ENCODE measurements at regions not wholly inside any gene's neighbourhood (a gene's known extent, or its start where the extent isn't known, plus 50 kb on each side); places are given as distances from the start of the nearest gene placed in this dataset.

DNA sequence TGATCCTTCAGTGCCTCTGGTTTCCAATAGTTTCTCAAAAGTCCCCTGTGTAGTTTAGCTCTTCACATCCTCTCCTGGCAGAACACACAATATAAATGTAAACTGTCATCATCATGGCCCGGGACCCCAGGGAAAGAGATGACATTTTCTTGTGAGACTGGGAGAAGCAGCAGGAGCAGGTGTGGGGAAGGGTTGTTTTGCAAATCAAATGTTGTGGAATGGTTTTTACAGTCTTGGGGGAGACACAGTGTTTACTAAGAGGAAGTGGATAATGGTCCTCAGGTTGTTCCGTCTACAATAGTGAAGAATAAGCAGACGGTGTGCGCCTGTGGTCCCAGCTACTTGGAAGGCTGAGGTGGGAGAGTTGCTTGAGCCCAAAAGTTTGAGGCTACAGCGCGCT lies 159.1 kb downstream of the SEC23IP start:
- TF ChIP-seq, protein P1, sequence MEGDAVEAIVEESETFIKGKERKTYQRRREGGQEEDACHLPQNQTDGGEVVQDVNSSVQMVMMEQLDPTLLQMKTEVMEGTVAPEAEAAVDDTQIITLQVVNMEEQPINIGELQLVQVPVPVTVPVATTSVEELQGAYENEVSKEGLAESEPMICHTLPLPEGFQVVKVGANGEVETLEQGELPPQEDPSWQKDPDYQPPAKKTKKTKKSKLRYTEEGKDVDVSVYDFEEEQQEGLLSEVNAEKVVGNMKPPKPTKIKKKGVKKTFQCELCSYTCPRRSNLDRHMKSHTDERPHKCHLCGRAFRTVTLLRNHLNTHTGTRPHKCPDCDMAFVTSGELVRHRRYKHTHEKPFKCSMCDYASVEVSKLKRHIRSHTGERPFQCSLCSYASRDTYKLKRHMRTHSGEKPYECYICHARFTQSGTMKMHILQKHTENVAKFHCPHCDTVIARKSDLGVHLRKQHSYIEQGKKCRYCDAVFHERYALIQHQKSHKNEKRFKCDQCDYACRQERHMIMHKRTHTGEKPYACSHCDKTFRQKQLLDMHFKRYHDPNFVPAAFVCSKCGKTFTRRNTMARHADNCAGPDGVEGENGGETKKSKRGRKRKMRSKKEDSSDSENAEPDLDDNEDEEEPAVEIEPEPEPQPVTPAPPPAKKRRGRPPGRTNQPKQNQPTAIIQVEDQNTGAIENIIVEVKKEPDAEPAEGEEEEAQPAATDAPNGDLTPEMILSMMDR (IDR thresholded peaks at IDR 0.05): no peak
- TF ChIP-seq POLR2A (IDR thresholded peaks at IDR 0.05): no peak

Data from thyroid gland (tissue), 4 donors.